Right cardiac atrium (tissue), 5 donors: ENCODE measurements at regions not wholly inside any gene's neighbourhood (a gene's known extent, or its start where the extent isn't known, plus 50 kb on each side); places are given as distances from the start of the nearest gene placed in this dataset.
"Not testable (repeated sequence)": the region's sequence is repeated elsewhere in the genome, so short reads cannot be mapped to it uniquely, and the experiment has no call there.

Experiments
- ATAC-seq, 2 donors: fragments of 200-7000 bp; cut with Tn5 transposase; one replicate each; pipeline versions ENCODE4 v1.8.0 to v1.9.1; 2020; ENCODE audit warnings: moderate library complexity in 2 of 2, mild to moderate bottlenecking in 1 of 2
- DNase-seq, 3 donors: peaks; one replicate each; pipeline ENCODE4 v3.0.0-alpha.2; 2020
- H3K27ac ChIP-seq: one replicate; pipeline ENCODE4 v1.5.1; 2013; ENCODE audit warnings: mild to moderate bottlenecking, low read length, control low read depth, moderate library complexity
- H3K27me3 ChIP-seq: one replicate; pipeline ENCODE4 v1.6.1; 2013; ENCODE audit not compliant: control insufficient read depth, insufficient read depth
- H3K4me1 ChIP-seq: one replicate; pipeline ENCODE4 v1.6.1; 2013; ENCODE audit warnings: low read length; ENCODE audit not compliant: control insufficient read depth, insufficient read depth
- H3K4me3 ChIP-seq: one replicate; pipeline ENCODE4 v1.5.1; 2013; ENCODE audit warnings: low read length, control low read depth
- H3K9me3 ChIP-seq: one replicate; pipeline ENCODE4 v1.6.1; 2013; ENCODE audit warnings: low read length; ENCODE audit not compliant: control insufficient read depth
- WGBS: extraction: QIAGEN DNeasy Blood & Tissue Kit; methylation state at CpG from one replicate; pipeline ENCODE4 v1.1.7; 2013; 5-methylcytosine and 5-hydroxymethylcytosine counted together
- intact Hi-C, 4 donors: fragments of 100-400 bp; cut with DNase I; formaldehyde crosslinking; loops; one replicate each; pipeline versions ENCODE4 v1.11.0 to v1.14.0; 2022 to 2023
- donor health status: healthy with polysubstance abuse.
- donor health status: DM: no; HTN: yes; CAD: no.
- donor health status: DM: no; HTN: no; CAD: no.
- donor health status: DM: no; HTN: yes; CAD: no; lungs with severe emphysema.
- donor health status: DM: yes; HTN: yes; CAD: no.

GRCh38 chr2:189309331-189309730, 129.8 kb upstream of the COL5A2 start:
- H3K27ac ChIP-seq = no peak overlapping the region
- no peaks in the 10 kb centered on the region for H3K4me1 ChIP-seq
- no peak overlapping the region for H3K4me3 ChIP-seq
- H3K9me3 ChIP-seq = no peaks in the 10 kb centered on the region
- no peak for DNase-seq
- WGBS = 83% methylated on average over 4 of the region's 4 CpGs
- no peak for ATAC-seq
- intact Hi-C loops = no loop called here
- no peaks in the 10 kb centered on the region for H3K27me3 ChIP-seq

- Histone ChIP-seq H3K4me3 (no peak overlapping the region), H3K27ac (no peak overlapping the region), H3K9me3 (no peaks in the 10 kb centered on the region), H3K4me1 (no peaks in the 10 kb centered on the region), H3K27me3 (no peaks in the 10 kb centered on the region)
- 96% methylated on average over 13 of the region's 13 CpGs for WGBS
- DNase-seq (peak in 1 of 3 donors; percentile 46), ATAC-seq (no peak)
- intact Hi-C loops = no loop called here
These were observed 129.1 kb upstream of the WDR75 start for GRCh38 chr2:189312211-189312610.

- no peak overlapping the region for H3K27ac ChIP-seq
- intact Hi-C loops = no loop called here
- no peaks in the 10 kb centered on the region for H3K9me3 ChIP-seq
- no peak overlapping the region for H3K4me3 ChIP-seq
- H3K4me1 ChIP-seq = no peaks in the 10 kb centered on the region
- DNase-seq (no peak), ATAC-seq (no peak)
- H3K27me3 ChIP-seq = no peaks in the 10 kb centered on the region
- WGBS = 85% methylated on average over 4 of the region's 4 CpGs
These were observed 128.6 kb upstream of the WDR75 start for GRCh38 chr2:189312643-189313042.

GRCh38 chr2:189318761-189319160, 122.5 kb upstream of the WDR75 start:
- ATAC-seq = no peak
- WGBS = 51% methylated on average over 1 of the region's 1 CpG

GRCh38 chr2:189319424-189319823, 121.8 kb upstream of the WDR75 start:
- H3K9me3 ChIP-seq, H3K27ac ChIP-seq, H3K4me1 ChIP-seq, ATAC-seq, H3K4me3 ChIP-seq, H3K27me3 ChIP-seq, intact Hi-C loops: not testable (repeated sequence)
- peak in 1 of 3 donors; percentile 48 for DNase-seq
- 91% methylated on average over 11 of the region's 11 CpGs for WGBS

More at GRCh38 chr2:189318761-189319160, 122.5 kb upstream of the WDR75 start:
- no peak for DNase-seq
- intact Hi-C loops = no loop called here
- H3K27ac ChIP-seq = no peak overlapping the region
- H3K27me3 ChIP-seq = no peaks in the 10 kb centered on the region
- H3K4me3 ChIP-seq = no peak overlapping the region
- no peaks in the 10 kb centered on the region for H3K4me1 ChIP-seq
- H3K9me3 ChIP-seq = no peaks in the 10 kb centered on the region

GRCh38 chr2:189327879-189328847, 113.1 kb upstream of the WDR75 start:
- no peak for DNase-seq
- H3K27ac ChIP-seq = no peak overlapping the region
- peak in 1 of 2 donors; percentile 41 for ATAC-seq

GRCh38 chr2:189328848-189329245, 112.4 kb upstream of the WDR75 start:
- no peaks in the 10 kb centered on the region for H3K4me1 ChIP-seq
- intact Hi-C loops = no loop called here
- H3K9me3 ChIP-seq = no peaks in the 10 kb centered on the region
- WGBS = 72% methylated on average over 2 of the region's 2 CpGs
- H3K27me3 ChIP-seq = no peaks in the 10 kb centered on the region
- no peak overlapping the region for H3K4me3 ChIP-seq
- no peak overlapping the region for H3K27ac ChIP-seq
- ATAC-seq (no peak), DNase-seq (no peak)

More at GRCh38 chr2:189327879-189328847, 113.1 kb upstream of the WDR75 start:
- no peaks in the 10 kb centered on the region for H3K4me1 ChIP-seq
- intact Hi-C loops = no loop called here
- no peaks in the 10 kb centered on the region for H3K9me3 ChIP-seq
- H3K4me3 ChIP-seq = no peak overlapping the region
- 36% methylated on average over 2 of the region's 2 CpGs for WGBS
- H3K27me3 ChIP-seq = no peaks in the 10 kb centered on the region

- 77% methylated on average over 2 of the region's 2 CpGs for WGBS
- Histone ChIP-seq H3K4me3 (no peak overlapping the region), H3K27ac (no peak overlapping the region), H3K4me1 (no peaks in the 10 kb centered on the region), H3K9me3 (no peaks in the 10 kb centered on the region), H3K27me3 (no peaks in the 10 kb centered on the region)
- intact Hi-C loops = no loop called here
- DNase-seq (no peak), ATAC-seq (no peak)
These were observed 104.8 kb upstream of the WDR75 start for GRCh38 chr2:189336276-189336975.

GRCh38 chr2:189337656-189338055, 103.6 kb upstream of the WDR75 start:
- no peak overlapping the region for H3K27ac ChIP-seq

GRCh38 chr2:189338115-189338514, 103.2 kb upstream of the WDR75 start:
- H3K4me1 ChIP-seq = no peaks in the 10 kb centered on the region
- H3K27me3 ChIP-seq = no peaks in the 10 kb centered on the region
- peak in 1 of 2 donors; percentile 62 for ATAC-seq
- intact Hi-C loops = no loop called here
- 65% methylated on average over 3 of the region's 3 CpGs for WGBS
- H3K4me3 ChIP-seq = no peak overlapping the region
- DNase-seq = no peak
- H3K27ac ChIP-seq = peak overlapping the region; percentile 61
- no peaks in the 10 kb centered on the region for H3K9me3 ChIP-seq

More at GRCh38 chr2:189337656-189338055, 103.6 kb upstream of the WDR75 start:
- DNase-seq (no peak), ATAC-seq (peak; percentile 67 to 94)
- Histone ChIP-seq H3K4me1 (no peaks in the 10 kb centered on the region), H3K27me3 (no peaks in the 10 kb centered on the region), H3K9me3 (no peaks in the 10 kb centered on the region), H3K4me3 (no peak overlapping the region)
- WGBS = 43% methylated on average over 1 of the region's 1 CpG
- intact Hi-C loops = no loop called here

GRCh38 chr2:189341077-189341476, 100.2 kb upstream of the WDR75 start:
- DNase-seq = no peak
- intact Hi-C loops = loop anchor here in 1 of 4 donors (10.0 kb wide), 1 partner anchor 246 kb away; no protein-coding TSS in a partner anchor
- H3K27ac ChIP-seq = no peak overlapping the region
- ATAC-seq = no peak
- no peaks in the 10 kb centered on the region for H3K4me1 ChIP-seq
- 92% methylated on average over 1 of the region's 1 CpG for WGBS
- H3K4me3 ChIP-seq = no peak overlapping the region
- no peaks in the 10 kb centered on the region for H3K27me3 ChIP-seq
- no peaks in the 10 kb centered on the region for H3K9me3 ChIP-seq
